Astrocyte (in vitro differentiated cells and primary cell): ENCODE measurements at regions not wholly inside any gene's neighbourhood (a gene's known extent, or its start where the extent isn't known, plus 50 kb on each side); places are given as distances from the start of the nearest gene placed in this dataset.

Experiments
- EZH2 ChIP-seq: IDR thresholded peaks from 2 replicates; pipeline ENCODE4 v1.6.1; 2012; ENCODE audit warnings: mild to moderate bottlenecking, low read length, inconsistent platforms; ENCODE audit not compliant: insufficient read depth
- TF ChIP-seq, protein P1 (sequence below): IDR thresholded peaks from 2 replicates; pipeline ENCODE4 v1.5.1; 2011; ENCODE audit warnings: low read depth, mild to moderate bottlenecking, inconsistent platforms, low read length, moderate library complexity; ENCODE audit not compliant: insufficient read depth

DNA sequence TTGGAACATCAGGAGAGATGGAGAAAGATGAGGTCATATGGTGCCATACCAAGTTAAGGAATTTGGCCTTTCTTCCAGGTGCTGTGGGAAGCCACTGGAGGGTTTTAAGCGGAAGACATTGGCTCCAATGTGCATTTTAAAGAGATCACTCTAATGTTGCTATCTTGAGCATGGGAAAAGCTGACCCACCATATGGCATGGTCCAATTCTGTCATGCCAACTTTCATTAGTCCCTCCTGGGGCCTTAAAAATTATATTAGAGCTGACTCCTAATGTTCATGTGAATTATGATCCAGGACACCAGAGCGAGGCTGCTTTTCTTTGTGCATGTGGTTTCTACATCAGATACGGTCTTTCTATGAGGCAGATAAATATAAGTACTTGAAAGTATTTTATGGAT is 335.0 kb upstream of the TSHZ2 start:
- TF ChIP-seq, protein P1, sequence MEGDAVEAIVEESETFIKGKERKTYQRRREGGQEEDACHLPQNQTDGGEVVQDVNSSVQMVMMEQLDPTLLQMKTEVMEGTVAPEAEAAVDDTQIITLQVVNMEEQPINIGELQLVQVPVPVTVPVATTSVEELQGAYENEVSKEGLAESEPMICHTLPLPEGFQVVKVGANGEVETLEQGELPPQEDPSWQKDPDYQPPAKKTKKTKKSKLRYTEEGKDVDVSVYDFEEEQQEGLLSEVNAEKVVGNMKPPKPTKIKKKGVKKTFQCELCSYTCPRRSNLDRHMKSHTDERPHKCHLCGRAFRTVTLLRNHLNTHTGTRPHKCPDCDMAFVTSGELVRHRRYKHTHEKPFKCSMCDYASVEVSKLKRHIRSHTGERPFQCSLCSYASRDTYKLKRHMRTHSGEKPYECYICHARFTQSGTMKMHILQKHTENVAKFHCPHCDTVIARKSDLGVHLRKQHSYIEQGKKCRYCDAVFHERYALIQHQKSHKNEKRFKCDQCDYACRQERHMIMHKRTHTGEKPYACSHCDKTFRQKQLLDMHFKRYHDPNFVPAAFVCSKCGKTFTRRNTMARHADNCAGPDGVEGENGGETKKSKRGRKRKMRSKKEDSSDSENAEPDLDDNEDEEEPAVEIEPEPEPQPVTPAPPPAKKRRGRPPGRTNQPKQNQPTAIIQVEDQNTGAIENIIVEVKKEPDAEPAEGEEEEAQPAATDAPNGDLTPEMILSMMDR = no peak
- TF ChIP-seq EZH2 = no peak
